GM20000 (cell line): ENCODE measurements at regions not wholly inside any gene's neighbourhood (a gene's known extent, or its start where the extent isn't known, plus 50 kb on each side); places are given as distances from the start of the nearest gene placed in this dataset.
"Not testable (repeated sequence)": the region's sequence is repeated elsewhere in the genome, so short reads cannot be mapped to it uniquely, and the experiment has no call there.

ENCODE experiments used
- DNase-seq: peaks from one replicate; pipeline ENCODE4 v3.0.0; 2012; ENCODE audit warnings: low spot score
- CTCF ChIP-seq: IDR thresholded peaks from 2 replicates; pipeline ENCODE4 v1.5.1; 2012; ENCODE audit warnings: mild to moderate bottlenecking, control low read depth; ENCODE audit errors: extremely low read depth, missing control alignments

- no peak for TF ChIP-seq CTCF
- no peak for DNase-seq
Observed at GRCh38 chr2:61597300-61598289, 59.4 kb upstream of the XPO1 start.

- DNase-seq, result not testable (repeated sequence)
Observed at GRCh38 chr2:61594201-61594600, 56.0 kb upstream of the XPO1 start.

- DNase-seq, result not testable (repeated sequence)
Observed at GRCh38 chr2:61593648-61594047, 55.5 kb upstream of the XPO1 start.

GRCh38 chr2:61590214-61590613 is 52.1 kb upstream of the XPO1 start:
- no peak for DNase-seq
- no peak for TF ChIP-seq CTCF

- no peak for TF ChIP-seq CTCF
Observed at GRCh38 chr2:61588566-61588965, 50.4 kb upstream of the XPO1 start.

More at GRCh38 chr2:61588566-61588965, 50.4 kb upstream of the XPO1 start:
- DNase-seq, result no peak
